ENCODE measurements at regions not wholly inside any gene's neighbourhood (a gene's known extent, or its start where the extent isn't known, plus 50 kb on each side); places are given as distances from the start of the nearest gene placed in this dataset.

GRCh38 chr7:115447495-115447894 lies 525.6 kb downstream of the MDFIC start:
- no peak for DNase-seq

- no peak for DNase-seq
Observed at GRCh38 chr7:115441033-115441432, 519.1 kb downstream of the MDFIC start.

GRCh38 chr7:115435178-115435577 lies 513.3 kb downstream of the MDFIC start:
- no peak for DNase-seq

GRCh38 chr7:115429918-115430317 lies 508.0 kb downstream of the MDFIC start:
- DNase-seq: no peak

- DNase-seq: no peak
Observed at GRCh38 chr7:115417662-115418061, 495.8 kb downstream of the MDFIC start.

- no peak for DNase-seq
Observed at GRCh38 chr7:115410972-115411686, 489.2 kb downstream of the MDFIC start.

- no peak for DNase-seq
Observed at GRCh38 chr7:115410434-115410820, 488.5 kb downstream of the MDFIC start.

GRCh38 chr7:115409682-115410433 lies 488.0 kb downstream of the MDFIC start:
- DNase-seq: no peak

GRCh38 chr7:115406219-115406618 lies 484.3 kb downstream of the MDFIC start:
- no peak for DNase-seq

GRCh38 chr7:115387137-115387536 lies 465.2 kb downstream of the MDFIC start:
- no peak for DNase-seq

- DNase-seq: no peak
Observed at GRCh38 chr7:115379321-115379720, 457.4 kb downstream of the MDFIC start.

GRCh38 chr7:115368998-115369397 lies 447.1 kb downstream of the MDFIC start:
- no peak for DNase-seq

- no peak for DNase-seq
Observed at GRCh38 chr7:115363916-115364315, 442.0 kb downstream of the MDFIC start.

GRCh38 chr7:115359955-115360354 lies 438.1 kb downstream of the MDFIC start:
- no peak for DNase-seq

GRCh38 chr7:115359119-115359518 lies 437.2 kb downstream of the MDFIC start:
- no peak for DNase-seq

GRCh38 chr7:115357703-115357999 lies 435.8 kb downstream of the MDFIC start:
- no peak for DNase-seq

GRCh38 chr7:115356999-115357702 lies 435.3 kb downstream of the MDFIC start:
- DNase-seq: no peak

GRCh38 chr7:115356139-115356746 lies 434.3 kb downstream of the MDFIC start:
- DNase-seq: peak; percentile 5

GRCh38 chr7:115354925-115355324 lies 433.0 kb downstream of the MDFIC start:
- no peak for DNase-seq

GRCh38 chr7:115352375-115352774 lies 430.5 kb downstream of the MDFIC start:
- DNase-seq: no peak

GRCh38 chr7:115350764-115351163 lies 428.9 kb downstream of the MDFIC start:
- no peak for DNase-seq

GRCh38 chr7:115349635-115350034 lies 427.7 kb downstream of the MDFIC start:
- DNase-seq: no peak

GRCh38 chr7:115346685-115347084 lies 424.8 kb downstream of the MDFIC start:
- DNase-seq: no peak

- peak; percentile 1 for DNase-seq
Observed at GRCh38 chr7:115340828-115341227, 418.9 kb downstream of the MDFIC start.

All from activated CD4-positive, alpha-beta T cell treated with anti-CD3 and anti-CD28 coated beads, Interleukin-2, amount 50 U/mL, for 16 hours (primary cell).